Femur (tissue), 1 donor: ENCODE measurements at regions not wholly inside any gene's neighbourhood (a gene's known extent, or its start where the extent isn't known, plus 50 kb on each side); places are given as distances from the start of the nearest gene placed in this dataset.
"Not testable (repeated sequence)": the region's sequence is repeated elsewhere in the genome, so short reads cannot be mapped to it uniquely, and the experiment has no call there.

Experiments used
- DNase-seq: peaks from one replicate; pipeline ENCODE4 v3.0.0-alpha.2; 2017

- not testable (repeated sequence) for DNase-seq
These were observed 71.9 kb upstream of the PRR23C start for GRCh38 chr3:139116631-139117030.

GRCh38 chr3:139117136-139117675 lies 72.5 kb upstream of the PRR23C start:
- no peak for DNase-seq

GRCh38 chr3:139117883-139118760 lies 73.4 kb upstream of the PRR23C start:
- DNase-seq, result no peak

- no peak for DNase-seq
These were observed 74.1 kb upstream of the PRR23C start for GRCh38 chr3:139118835-139119234.

GRCh38 chr3:139119331-139120025 lies 74.8 kb upstream of the PRR23C start:
- no peak for DNase-seq

GRCh38 chr3:139120086-139121056 lies 75.7 kb upstream of the PRR23C start:
- no peak for DNase-seq

- DNase-seq, result no peak
These were observed 77.0 kb upstream of the PRR23C start for GRCh38 chr3:139121513-139122220.

GRCh38 chr3:139122221-139122581 lies 77.5 kb upstream of the PRR23C start:
- DNase-seq, result no peak

GRCh38 chr3:139122612-139123011 lies 77.9 kb upstream of the PRR23C start:
- no peak for DNase-seq

GRCh38 chr3:139123377-139124095 lies 78.8 kb upstream of the PRR23C start:
- DNase-seq, result no peak

- DNase-seq, result no peak
These were observed 79.5 kb upstream of the PRR23C start for GRCh38 chr3:139124197-139124596.

- DNase-seq, result no peak
These were observed 82.4 kb upstream of the PRR23C start for GRCh38 chr3:139127101-139127500.

GRCh38 chr3:139127629-139128028 lies 82.9 kb upstream of the PRR23C start:
- DNase-seq, result not testable (repeated sequence)

- no peak for DNase-seq
These were observed 84.1 kb upstream of the PRR23C start for GRCh38 chr3:139128803-139129202.

- DNase-seq, result no peak
These were observed 85.2 kb upstream of the PRR23C start for GRCh38 chr3:139129892-139130291.

GRCh38 chr3:139130390-139131140 lies 85.9 kb upstream of the PRR23C start:
- DNase-seq, result no peak

GRCh38 chr3:139131951-139132350 lies 87.3 kb upstream of the PRR23C start:
- no peak for DNase-seq

GRCh38 chr3:139132976-139133375 lies 88.3 kb upstream of the PRR23C start:
- DNase-seq, result no peak

GRCh38 chr3:139134678-139135372 lies 90.1 kb upstream of the PRR23C start:
- no peak for DNase-seq

GRCh38 chr3:139135657-139136056 lies 91.0 kb upstream of the PRR23C start:
- DNase-seq, result no peak
